ENCODE measurements at regions not wholly inside any gene's neighbourhood (a gene's known extent, or its start where the extent isn't known, plus 50 kb on each side); places are given as distances from the start of the nearest gene placed in this dataset.
A peak's percentile ranks its signal among the peaks of the same experiment; 100 is the strongest.
"Not testable (repeated sequence)": the region's sequence is repeated elsewhere in the genome, so short reads cannot be mapped to it uniquely, and the experiment has no call there.

DNA sequence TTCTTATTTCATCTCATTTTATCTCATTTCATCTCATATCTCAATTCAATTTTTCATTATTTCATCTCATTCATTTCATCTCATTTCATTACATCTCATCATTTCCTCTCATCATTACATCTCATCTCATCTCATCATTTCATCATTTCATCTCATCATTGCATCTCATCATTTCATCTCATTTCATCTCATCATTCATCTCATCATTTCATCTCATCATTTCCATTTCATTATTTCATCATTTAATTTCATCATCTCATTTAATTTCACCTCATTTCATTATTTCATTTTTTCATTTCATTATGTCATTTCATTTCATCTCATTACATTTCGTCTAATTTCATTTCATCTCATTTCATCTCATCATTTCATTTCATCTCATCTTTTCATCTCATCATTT, 2867.8 kb downstream of the RPIA start:
- H3K27ac Mint-ChIP-seq; H3K4me3 Mint-ChIP-seq; H3K36me3 Mint-ChIP-seq (ENCODE audit: low read depth): not testable (repeated sequence)

DNA sequence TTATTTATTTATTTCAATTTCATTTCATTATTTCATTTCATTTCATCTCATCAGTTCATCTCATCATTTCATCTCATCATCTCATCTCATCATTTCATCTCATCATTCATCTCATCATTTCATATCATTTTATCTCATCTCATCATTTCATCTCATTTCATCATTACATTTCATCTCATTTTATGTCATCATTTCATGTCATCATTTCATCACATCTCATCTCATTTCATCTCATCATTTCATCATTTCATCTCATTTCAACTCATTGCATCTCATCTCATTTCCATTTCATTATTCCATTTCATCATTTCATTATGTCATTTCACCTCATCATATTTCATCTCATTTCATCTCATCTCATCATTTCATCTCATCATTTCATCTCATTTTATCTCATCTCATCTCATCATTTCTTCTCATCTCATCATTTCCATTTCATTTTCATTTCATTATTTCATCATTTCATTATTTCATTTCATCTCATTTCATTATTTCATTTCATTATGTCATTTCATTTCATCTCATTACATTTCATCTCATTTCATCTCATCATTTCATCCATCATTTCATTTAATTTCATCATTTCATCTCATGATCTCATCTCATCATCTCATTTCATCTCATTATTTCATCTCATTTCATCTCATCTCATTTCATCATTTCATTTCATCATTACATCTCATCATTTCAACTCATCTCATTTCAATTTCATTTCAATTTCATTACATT, 2868.6 kb downstream of the RPIA start:
- not testable (repeated sequence) for H3K4me3 Mint-ChIP-seq; H3K4me1 Mint-ChIP-seq (ENCODE audit: low read depth); H3K27ac Mint-ChIP-seq; DNase-seq; H3K27me3 Mint-ChIP-seq (ENCODE audit: insufficient read depth); H3K36me3 Mint-ChIP-seq (ENCODE audit: low read depth)
- H3K9me3 Mint-ChIP-seq: peaks cover 20% of the 10 kb centered on the region

More for the DNA sequence above, 2867.8 kb downstream of the RPIA start:
- H3K27me3 Mint-ChIP-seq (ENCODE audit: insufficient read depth); DNase-seq; H3K4me1 Mint-ChIP-seq (ENCODE audit: low read depth): not testable (repeated sequence)
- H3K9me3 Mint-ChIP-seq: peaks cover 20% of the 10 kb centered on the region

DNA sequence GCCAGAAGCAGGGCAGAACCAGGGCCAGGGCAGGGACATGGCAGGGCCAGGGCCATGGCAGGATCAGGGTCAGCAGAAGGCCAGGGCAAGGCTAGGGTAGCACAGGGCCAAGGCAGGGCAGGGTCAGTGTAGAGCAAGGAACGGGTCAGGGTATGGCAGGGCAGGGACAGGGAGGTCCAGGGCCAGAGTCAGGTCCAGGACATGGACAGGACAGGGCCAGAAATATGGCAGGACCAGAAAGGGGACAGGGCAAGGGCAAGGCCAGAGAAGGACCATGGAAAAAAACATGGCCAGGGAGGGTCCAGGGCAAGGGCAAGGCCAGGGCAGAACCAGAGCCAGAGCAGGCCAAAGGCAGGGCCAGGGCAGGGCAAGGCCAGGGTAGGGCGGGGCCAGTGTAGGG, 2870.7 kb downstream of the RPIA start:
- H3K27ac Mint-ChIP-seq; DNase-seq; H3K27me3 Mint-ChIP-seq (ENCODE audit: insufficient read depth); H3K4me3 Mint-ChIP-seq; H3K4me1 Mint-ChIP-seq (ENCODE audit: low read depth); H3K36me3 Mint-ChIP-seq (ENCODE audit: low read depth): not testable (repeated sequence)
- peaks cover 20% of the 10 kb centered on the region for H3K9me3 Mint-ChIP-seq

DNA sequence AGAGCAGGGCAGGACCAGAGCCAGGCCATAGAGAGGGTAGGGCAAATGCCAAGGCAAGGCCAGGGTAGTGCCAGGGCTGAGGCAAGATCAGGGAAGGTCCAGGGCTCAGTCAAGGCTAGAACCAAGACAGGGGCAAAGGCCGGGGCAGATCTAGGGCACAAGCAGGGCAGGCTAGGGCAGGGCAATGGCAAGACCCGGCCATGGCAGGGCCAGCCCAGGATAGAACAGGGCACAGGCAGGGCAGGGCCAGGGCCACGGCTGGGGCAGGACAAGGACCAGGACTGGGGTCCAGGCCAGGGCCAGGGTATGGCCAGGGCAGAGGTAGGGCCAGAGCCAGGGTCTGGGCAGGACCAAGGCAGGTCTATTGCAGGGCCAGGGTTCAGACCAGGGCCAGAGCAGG, 2873.2 kb downstream of the RPIA start:
- H3K4me3 Mint-ChIP-seq; H3K27me3 Mint-ChIP-seq (ENCODE audit: insufficient read depth); H3K36me3 Mint-ChIP-seq (ENCODE audit: low read depth); H3K27ac Mint-ChIP-seq; DNase-seq; H3K9me3 Mint-ChIP-seq; H3K4me1 Mint-ChIP-seq (ENCODE audit: low read depth): not testable (repeated sequence)

DNA sequence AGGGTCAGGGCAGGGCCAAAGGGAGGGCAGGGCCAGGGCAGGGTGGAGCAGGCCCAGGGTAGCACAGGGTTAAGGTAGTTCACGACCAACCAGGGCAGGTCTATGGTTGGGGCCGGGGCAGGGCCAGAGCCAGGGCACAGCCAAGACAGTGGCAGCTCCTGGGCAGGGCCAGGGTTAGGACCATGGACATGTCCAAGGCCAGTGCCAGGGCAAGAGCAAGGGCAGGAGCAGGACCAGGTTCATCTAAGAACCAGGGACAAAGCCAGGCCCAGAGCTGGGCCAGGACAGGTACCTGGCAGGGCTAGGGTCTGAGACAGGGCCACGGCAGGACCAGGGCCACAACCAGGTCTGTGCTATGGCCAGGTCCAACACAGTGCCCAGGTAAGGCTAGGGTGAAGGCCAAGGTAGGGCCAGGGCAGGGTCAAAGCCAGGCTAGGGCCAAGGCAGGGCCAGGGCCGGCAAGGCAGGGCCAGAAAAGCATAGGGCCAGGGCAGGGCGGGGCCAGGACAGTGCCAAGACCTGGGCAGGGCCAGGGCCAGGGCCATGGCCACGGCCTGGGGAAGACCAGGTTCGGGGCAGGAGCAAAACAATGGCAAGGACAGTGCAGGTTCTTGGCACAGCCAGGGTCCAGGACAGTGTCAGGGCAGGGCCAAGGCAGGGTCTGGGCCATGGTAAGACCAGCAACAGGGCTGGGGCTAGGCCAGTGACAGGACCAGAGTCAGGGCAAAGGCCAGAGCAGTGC, 2874.4 kb downstream of the RPIA start:
- not testable (repeated sequence) for H3K9me3 Mint-ChIP-seq; H3K27me3 Mint-ChIP-seq (ENCODE audit: insufficient read depth); H3K36me3 Mint-ChIP-seq (ENCODE audit: low read depth)

DNA sequence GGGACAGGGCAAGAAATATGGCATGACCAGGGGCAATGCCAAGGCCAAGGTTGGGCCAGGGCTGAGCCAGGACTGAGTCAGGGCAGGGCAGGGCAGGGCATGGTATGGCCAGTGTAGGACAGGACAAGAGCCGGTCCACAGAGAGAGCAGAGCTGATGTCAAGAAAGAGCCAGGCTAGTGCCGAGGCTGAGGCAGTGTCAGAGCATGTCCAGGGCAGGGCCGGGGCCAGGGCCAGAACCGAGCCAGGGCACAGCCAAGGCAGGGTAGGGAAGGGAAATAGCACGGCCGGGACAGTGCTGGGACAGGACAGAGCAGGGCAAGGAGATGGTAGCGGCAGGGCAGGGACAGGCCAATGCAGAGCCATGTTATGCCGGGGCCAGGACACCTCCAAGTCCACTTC, 2875.1 kb downstream of the RPIA start:
- DNase-seq; H3K27me3 Mint-ChIP-seq (ENCODE audit: insufficient read depth); H3K9me3 Mint-ChIP-seq; H3K36me3 Mint-ChIP-seq (ENCODE audit: low read depth); H3K4me3 Mint-ChIP-seq; H3K4me1 Mint-ChIP-seq (ENCODE audit: low read depth); H3K27ac Mint-ChIP-seq: not testable (repeated sequence)

More for the DNA sequence above, 2874.4 kb downstream of the RPIA start:
- H3K27ac Mint-ChIP-seq; H3K4me3 Mint-ChIP-seq; H3K4me1 Mint-ChIP-seq (ENCODE audit: low read depth); DNase-seq: not testable (repeated sequence)

DNA sequence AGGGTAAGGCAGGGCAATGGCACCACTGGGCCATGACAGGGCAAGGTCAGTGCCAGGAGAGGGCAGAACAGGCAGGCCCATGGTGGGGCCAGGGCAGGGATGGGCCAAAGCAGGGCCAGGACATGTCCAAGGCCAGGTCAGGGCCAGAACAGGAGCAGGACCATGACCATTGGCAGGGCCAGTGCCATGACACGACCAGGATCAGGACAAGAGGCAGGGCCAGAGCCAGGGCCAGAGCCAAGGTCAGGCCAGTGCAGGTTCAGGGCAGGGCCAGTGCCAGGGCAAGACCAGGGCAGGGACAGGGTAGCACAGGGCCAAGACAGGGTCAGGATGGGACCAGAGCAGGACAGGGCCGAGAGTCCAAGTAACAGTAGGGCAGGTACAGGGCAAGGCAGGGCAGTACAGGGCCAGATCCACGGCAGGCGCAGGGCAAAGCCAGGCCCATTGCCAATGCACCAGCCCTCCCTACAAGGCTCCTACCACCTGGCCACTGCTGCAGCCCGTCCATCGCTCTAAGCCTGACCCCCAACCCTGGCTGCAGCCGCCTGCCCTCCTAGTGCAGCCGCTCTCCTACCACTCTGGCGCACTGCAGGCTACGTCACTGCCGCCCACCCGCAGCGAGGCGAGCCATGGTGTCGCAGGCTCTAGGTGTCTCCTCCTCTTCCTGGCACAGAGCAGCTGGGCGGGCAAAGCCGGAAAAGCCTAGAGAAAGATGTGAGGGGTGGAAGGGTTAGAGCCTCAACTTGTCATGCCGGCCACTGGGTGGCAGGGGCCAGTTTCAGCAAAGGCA, 2876.3 kb downstream of the RPIA start:
- not testable (repeated sequence) for H3K9me3 Mint-ChIP-seq; DNase-seq; H3K4me1 Mint-ChIP-seq (ENCODE audit: low read depth); H3K4me3 Mint-ChIP-seq; H3K27me3 Mint-ChIP-seq (ENCODE audit: insufficient read depth); H3K36me3 Mint-ChIP-seq (ENCODE audit: low read depth); H3K27ac Mint-ChIP-seq

DNA sequence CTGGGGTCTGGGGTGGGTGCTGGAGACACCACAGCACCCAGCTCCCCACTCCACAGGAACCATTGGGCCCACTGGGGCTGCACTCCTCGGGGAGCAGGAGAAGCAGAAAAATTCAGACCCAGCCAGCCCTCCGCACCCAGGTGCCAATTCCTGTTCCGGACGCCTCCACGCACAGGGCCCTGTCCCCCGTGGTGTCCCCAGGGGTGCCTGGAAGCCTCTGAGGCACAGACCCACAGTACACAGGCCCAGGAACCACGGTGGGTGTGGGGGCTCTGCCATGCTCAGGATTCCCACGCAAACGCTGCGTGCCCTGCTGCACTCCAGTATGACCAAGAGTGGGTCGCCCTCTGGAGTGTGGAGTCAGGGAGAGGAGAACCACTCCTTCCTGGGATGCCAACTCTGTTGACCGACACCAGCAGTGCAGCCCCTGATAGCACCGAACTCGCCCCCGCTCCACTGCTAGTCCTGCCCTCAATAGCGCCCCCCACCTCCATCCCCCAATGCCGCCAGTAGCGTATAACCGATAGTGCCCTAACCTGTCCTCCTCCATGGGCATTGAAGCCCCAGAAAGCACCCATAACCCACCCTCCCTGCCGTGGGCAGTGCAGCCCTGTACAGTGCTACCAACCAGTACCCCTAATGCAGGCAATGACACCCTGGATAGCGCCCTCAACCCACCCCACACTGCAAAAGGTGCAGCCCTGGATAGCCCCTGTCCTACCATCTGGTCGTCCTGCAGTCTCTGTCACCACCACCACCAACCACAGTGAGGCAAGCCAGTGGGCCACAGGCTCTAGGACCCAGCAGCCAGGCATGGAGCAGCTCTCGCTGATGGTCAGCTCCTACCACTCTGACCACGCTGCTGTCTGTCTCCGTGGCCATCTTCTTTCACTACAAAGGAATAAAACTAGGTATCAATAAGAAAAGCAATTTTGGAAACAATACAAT, 2877.2 kb downstream of the RPIA start:
- DNase-seq; H3K27me3 Mint-ChIP-seq (ENCODE audit: insufficient read depth): not testable (repeated sequence)

DNA sequence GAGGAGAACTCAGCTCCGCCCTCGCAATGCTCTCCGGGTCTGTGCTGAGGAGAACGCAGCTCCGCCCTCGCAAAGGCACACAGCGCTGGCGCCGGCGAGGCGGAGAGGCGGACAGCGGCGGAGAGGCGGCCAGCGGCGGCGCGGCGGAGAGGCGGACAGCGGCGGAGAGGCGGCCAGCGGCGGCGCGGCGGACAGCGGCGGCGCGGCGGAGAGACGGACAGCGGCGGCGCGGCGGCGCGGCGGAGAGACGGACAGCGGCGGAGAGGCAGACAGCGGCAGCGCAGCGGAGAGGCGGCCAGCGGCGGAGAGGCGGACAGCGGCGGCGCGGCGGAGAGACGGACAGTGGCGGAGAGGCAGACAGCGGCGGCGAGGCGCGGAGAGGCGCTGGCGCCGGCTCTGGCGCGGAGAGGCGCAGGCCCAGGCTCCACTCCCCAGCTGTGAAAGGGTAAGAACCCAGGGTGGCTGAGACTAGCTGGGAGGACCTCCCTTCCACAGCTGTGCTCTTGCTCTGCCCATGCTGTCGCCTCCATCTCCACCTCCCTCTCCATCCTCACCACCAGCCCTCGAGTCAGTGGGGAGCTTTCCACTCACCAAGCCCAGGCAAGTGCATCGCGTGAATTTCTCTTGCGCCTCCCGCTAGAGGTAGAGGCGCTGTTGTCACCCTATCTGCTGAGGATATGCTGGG, 2879.9 kb downstream of the RPIA start:
- not testable (repeated sequence) for DNase-seq; H3K36me3 Mint-ChIP-seq (ENCODE audit: low read depth); H3K4me1 Mint-ChIP-seq (ENCODE audit: low read depth); H3K9me3 Mint-ChIP-seq; H3K27ac Mint-ChIP-seq; H3K27me3 Mint-ChIP-seq (ENCODE audit: insufficient read depth)
- H3K4me3 Mint-ChIP-seq: peak overlapping the region; percentile 34; the same call in 1 of the 2 replicates

More for the DNA sequence above, 2877.2 kb downstream of the RPIA start:
- not testable (repeated sequence) for H3K4me1 Mint-ChIP-seq (ENCODE audit: low read depth); H3K36me3 Mint-ChIP-seq (ENCODE audit: low read depth); H3K9me3 Mint-ChIP-seq; H3K27ac Mint-ChIP-seq; H3K4me3 Mint-ChIP-seq

DNA sequence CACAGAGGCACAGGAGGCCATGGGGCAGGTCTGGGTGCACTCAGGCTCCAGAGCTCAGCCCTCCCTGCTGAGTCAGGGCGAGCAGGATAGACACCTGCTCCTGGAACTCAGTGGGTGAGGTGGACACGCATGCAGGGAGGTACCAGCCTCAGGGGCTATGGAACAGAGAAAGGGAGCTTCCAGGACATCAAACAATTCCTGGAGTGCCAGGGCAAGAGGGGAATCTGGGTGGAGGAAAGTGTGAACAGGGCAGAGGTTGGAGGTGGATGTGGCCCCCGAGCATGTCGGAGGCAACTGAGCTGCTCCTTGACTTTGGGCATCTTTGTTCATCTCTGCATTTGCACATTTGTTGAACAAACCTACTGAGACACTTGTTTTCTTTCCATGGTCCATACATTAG, 2881.5 kb downstream of the RPIA start:
- H3K4me3 Mint-ChIP-seq; H3K27me3 Mint-ChIP-seq (ENCODE audit: insufficient read depth); H3K27ac Mint-ChIP-seq; H3K4me1 Mint-ChIP-seq (ENCODE audit: low read depth); DNase-seq; H3K36me3 Mint-ChIP-seq (ENCODE audit: low read depth); H3K9me3 Mint-ChIP-seq: not testable (repeated sequence)

DNA sequence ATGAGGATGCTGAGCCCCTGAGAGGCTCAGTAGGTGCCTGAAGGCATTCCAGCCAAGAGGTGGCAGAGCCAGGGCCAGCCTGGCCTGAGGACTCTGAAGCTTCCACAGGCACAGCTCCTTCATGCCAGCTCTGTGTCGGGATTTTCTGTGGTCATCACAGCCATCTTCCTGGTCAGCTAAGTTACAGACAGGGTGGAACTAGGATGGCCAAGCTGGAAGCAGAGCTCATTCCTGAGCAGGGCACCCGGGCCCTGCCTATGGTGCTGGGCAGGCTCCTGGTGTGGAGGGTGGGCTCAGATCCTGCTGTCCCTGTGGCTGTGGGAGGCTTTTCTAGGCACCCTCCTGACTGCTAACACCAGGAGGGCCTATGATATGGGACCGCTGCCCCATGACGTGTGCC, 2882.3 kb downstream of the RPIA start:
- H3K4me1 Mint-ChIP-seq (ENCODE audit: low read depth); H3K9me3 Mint-ChIP-seq; DNase-seq; H3K27ac Mint-ChIP-seq; H3K36me3 Mint-ChIP-seq (ENCODE audit: low read depth); H3K4me3 Mint-ChIP-seq; H3K27me3 Mint-ChIP-seq (ENCODE audit: insufficient read depth): not testable (repeated sequence)

DNA sequence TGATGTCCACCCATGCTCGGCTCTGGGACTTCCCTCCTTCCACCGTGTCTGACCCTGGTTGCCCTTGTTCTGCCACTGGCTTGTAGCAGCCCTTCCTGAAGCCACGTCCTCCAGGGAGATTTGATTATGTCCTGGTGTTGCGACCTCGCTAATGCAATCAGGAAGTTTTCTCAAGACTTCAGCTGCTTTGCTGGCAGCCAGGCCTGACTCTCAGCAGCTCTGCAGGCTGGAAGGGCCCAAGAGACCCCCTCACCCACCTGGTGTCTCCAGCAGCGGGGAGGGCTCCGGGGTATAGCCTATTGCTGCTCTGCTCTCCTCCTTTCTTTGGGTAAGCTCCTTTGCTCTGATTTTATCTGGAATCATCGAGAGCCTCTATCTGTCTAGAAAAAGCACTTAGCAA, 2882.8 kb downstream of the RPIA start:
- not testable (repeated sequence) for H3K27ac Mint-ChIP-seq; H3K36me3 Mint-ChIP-seq (ENCODE audit: low read depth); H3K4me1 Mint-ChIP-seq (ENCODE audit: low read depth); H3K9me3 Mint-ChIP-seq; H3K27me3 Mint-ChIP-seq (ENCODE audit: insufficient read depth); H3K4me3 Mint-ChIP-seq; DNase-seq

All from HFFc6 (cell line).